ENCODE measurements at regions not wholly inside any gene's neighbourhood (a gene's known extent, or its start where the extent isn't known, plus 50 kb on each side); places are given as distances from the start of the nearest gene placed in this dataset.

- no peak for DNase-seq
- H3K4me3 ChIP-seq (ENCODE audit: low read depth, low read length): no peak overlapping the region
- no peak overlapping the region for H3K27ac ChIP-seq
- H3K9me3 ChIP-seq (ENCODE audit: severe bottlenecking): no peaks in the 10 kb centered on the region
- H3K36me3 ChIP-seq: no peaks in the 10 kb centered on the region
- H3K27me3 ChIP-seq (ENCODE audit: insufficient read depth, low read depth, severe bottlenecking): no peaks in the 10 kb centered on the region
- TF ChIP-seq CTCF (IDR thresholded peaks at IDR 0.05; ENCODE audit: low read depth, low read length): no peak
These were observed 67.9 kb upstream of the SMNDC1 start for GRCh38 chr10:110372656-110373055.

GRCh38 chr10:110373059-110373458 lies 68.3 kb upstream of the SMNDC1 start:
- H3K27ac ChIP-seq: no peak overlapping the region
- no peaks in the 10 kb centered on the region for H3K27me3 ChIP-seq (ENCODE audit: insufficient read depth, low read depth, severe bottlenecking)
- TF ChIP-seq CTCF (IDR thresholded peaks at IDR 0.05; ENCODE audit: low read depth, low read length): no peak
- H3K4me3 ChIP-seq (ENCODE audit: low read depth, low read length): no peak overlapping the region
- H3K9me3 ChIP-seq (ENCODE audit: severe bottlenecking): no peaks in the 10 kb centered on the region
- no peaks in the 10 kb centered on the region for H3K36me3 ChIP-seq
- no peak for DNase-seq

- no peak overlapping the region for H3K4me3 ChIP-seq (ENCODE audit: low read depth, low read length)
- no peaks in the 10 kb centered on the region for H3K9me3 ChIP-seq (ENCODE audit: severe bottlenecking)
- no peak for DNase-seq
- no peaks in the 10 kb centered on the region for H3K27me3 ChIP-seq (ENCODE audit: insufficient read depth, low read depth, severe bottlenecking)
- TF ChIP-seq CTCF (IDR thresholded peaks at IDR 0.05; ENCODE audit: low read depth, low read length): no peak
- no peak overlapping the region for H3K27ac ChIP-seq
- no peaks in the 10 kb centered on the region for H3K36me3 ChIP-seq
These were observed 69.3 kb upstream of the SMNDC1 start for GRCh38 chr10:110373857-110374654.

- Histone ChIP-seq H3K4me3 (ENCODE audit: low read depth, low read length) (no peak overlapping the region), H3K9me3 (ENCODE audit: severe bottlenecking) (no peaks in the 10 kb centered on the region), H3K27me3 (ENCODE audit: insufficient read depth, low read depth, severe bottlenecking) (no peaks in the 10 kb centered on the region), H3K27ac (no peak overlapping the region), H3K36me3 (no peaks in the 10 kb centered on the region)
- no peak for TF ChIP-seq CTCF (IDR thresholded peaks at IDR 0.05; ENCODE audit: low read depth, low read length)
- DNase-seq: no peak
These were observed 70.4 kb upstream of the SMNDC1 start for GRCh38 chr10:110375121-110375520.

DNA sequence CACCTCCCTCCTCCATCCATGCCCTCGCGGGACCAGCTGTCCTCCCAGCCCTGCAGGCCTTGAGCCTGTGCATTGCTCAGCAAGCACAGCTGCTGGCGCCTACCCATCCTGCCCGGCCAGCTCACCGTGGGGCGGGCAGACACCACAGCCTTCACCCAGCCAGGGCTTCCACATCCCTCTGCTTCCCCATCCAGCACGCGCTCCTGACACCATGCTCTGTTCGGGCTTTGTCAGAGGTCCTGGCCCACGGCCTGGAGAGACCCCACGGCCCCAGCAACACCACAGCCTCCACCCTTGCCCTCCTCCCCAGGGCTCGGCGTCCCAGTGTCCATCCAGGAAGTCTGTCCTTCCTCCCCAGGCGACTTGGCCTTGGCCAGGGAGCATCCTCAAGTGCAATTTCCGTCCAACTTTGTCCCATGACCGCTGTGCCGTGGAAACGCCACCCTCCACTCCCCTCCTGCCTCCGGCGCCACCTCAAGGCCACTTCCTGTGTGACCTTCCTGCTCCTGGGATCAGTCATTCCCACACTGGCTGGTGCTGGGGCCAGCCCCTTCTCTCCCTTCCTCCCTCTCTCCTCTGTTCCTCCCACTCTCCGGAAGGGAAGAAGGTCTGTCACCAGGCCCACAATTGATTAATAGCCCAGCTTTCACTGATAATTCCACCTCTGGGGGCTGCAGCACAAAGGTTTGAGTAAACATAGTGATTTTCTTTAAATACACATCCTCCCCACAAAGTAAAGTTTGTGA lies 71.5 kb upstream of the SMNDC1 start:
- Histone ChIP-seq H3K27ac (no peak overlapping the region), H3K4me3 (ENCODE audit: low read depth, low read length) (no peak overlapping the region), H3K36me3 (no peaks in the 10 kb centered on the region), H3K9me3 (ENCODE audit: severe bottlenecking) (no peaks in the 10 kb centered on the region), H3K27me3 (ENCODE audit: insufficient read depth, low read depth, severe bottlenecking) (no peaks in the 10 kb centered on the region)
- no peak for DNase-seq
- TF ChIP-seq CTCF (IDR thresholded peaks at IDR 0.05; ENCODE audit: low read depth, low read length): 0 out of 2 replicates have a peak, but pooled peaks have one; percentile 18

All from WERI-Rb-1 (cell line).